Left lung (tissue), 4 donors: ENCODE measurements at regions not wholly inside any gene's neighbourhood (a gene's known extent, or its start where the extent isn't known, plus 50 kb on each side); places are given as distances from the start of the nearest gene placed in this dataset.

Experiments
- ATAC-seq: fragments of 200-7000 bp; cut with Tn5 transposase; one replicate; pipeline ENCODE4 v1.9.1; 2020; ENCODE audit warnings: moderate library complexity
- DNase-seq, 4 donors: peaks; one replicate each; pipeline ENCODE4 v3.0.0-alpha.2; 2013 to 2020
- H3K27ac ChIP-seq, 2 donors: fragments of 200-600 bp; sonication (generic) in 1 of 2; one replicate each; pipeline versions ENCODE4 v1.5.0 to v1.8.0; 2020 to 2021
- H3K27me3 ChIP-seq, 2 donors: fragments of 200-600 bp; sonication (generic) in 1 of 2; one replicate each; pipeline versions ENCODE4 v1.5.0 to v1.8.0; 2020 to 2021
- H3K36me3 ChIP-seq, 2 donors: fragments of 200-600 bp; sonication (generic) in 1 of 2; one replicate each; pipeline versions ENCODE4 v1.5.0 to v1.8.0; 2020 to 2021
- H3K4me1 ChIP-seq, 2 donors: fragments of 200-600 bp; one replicate each; pipeline ENCODE4 v1.8.0; 2021
- H3K4me3 ChIP-seq, 2 donors: fragments of 200-600 bp; sonication (generic) in 1 of 2; one replicate each; pipeline versions ENCODE4 v1.5.0 to v1.8.0; 2020 to 2021; ENCODE audit warnings: mild to moderate bottlenecking in 1 of 2
- H3K9me3 ChIP-seq, 2 donors: fragments of 200-600 bp; sonication (generic) in 1 of 2; one replicate each; pipeline versions ENCODE4 v1.5.0 to v1.8.0; 2020 to 2021
- intact Hi-C, 2 donors: fragments of 100-400 bp; cut with DNase I; formaldehyde crosslinking; loops; one replicate each; pipeline versions ENCODE4 v1.11.2 to v1.14.2; 2022
- TF ChIP-seq, protein P1 (sequence below), 2 donors: fragments of 200-600 bp; sonication (generic) in 1 of 2; IDR thresholded peaks; one replicate each; pipeline versions ENCODE4 v1.5.0 to v1.8.0; 2021; ENCODE audit warnings: antibody characterized with exemption in 2 of 2
- donor health status: DM: no; HTN: yes; CAD: no.
- donor health status: DM: no; HTN: no; CAD: no.

DNA sequence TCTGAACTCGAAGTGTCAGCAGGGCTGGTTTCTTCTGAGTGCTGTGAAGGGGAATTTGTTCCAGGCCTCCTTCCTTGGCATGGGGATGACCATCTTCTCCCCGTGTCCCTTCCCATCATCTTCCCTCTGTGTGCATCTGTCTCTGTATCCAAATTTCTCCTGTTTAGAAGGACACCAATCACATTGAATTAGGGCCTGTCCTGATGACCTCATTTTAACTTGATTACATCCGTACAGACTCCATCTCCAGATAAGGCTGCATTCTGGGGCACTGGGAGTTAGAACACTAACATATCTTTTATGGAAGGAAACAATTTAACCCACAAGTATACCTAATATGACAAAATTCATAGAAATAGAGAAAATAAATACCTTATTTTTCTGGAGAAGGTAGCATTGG, 76.8 kb upstream of the ANKRD1 start:
- Histone ChIP-seq H3K4me3 (no peak overlapping the region), H3K36me3 (no peaks in the 10 kb centered on the region), H3K27me3 (no peaks in the 10 kb centered on the region), H3K9me3 (no peaks in the 10 kb centered on the region), H3K4me1 (peaks cover 0 to 4% of the 10 kb centered on the region in 2 donors), H3K27ac (no peak overlapping the region)
- ATAC-seq = no peak
- no peak for DNase-seq
- TF ChIP-seq, protein P1, sequence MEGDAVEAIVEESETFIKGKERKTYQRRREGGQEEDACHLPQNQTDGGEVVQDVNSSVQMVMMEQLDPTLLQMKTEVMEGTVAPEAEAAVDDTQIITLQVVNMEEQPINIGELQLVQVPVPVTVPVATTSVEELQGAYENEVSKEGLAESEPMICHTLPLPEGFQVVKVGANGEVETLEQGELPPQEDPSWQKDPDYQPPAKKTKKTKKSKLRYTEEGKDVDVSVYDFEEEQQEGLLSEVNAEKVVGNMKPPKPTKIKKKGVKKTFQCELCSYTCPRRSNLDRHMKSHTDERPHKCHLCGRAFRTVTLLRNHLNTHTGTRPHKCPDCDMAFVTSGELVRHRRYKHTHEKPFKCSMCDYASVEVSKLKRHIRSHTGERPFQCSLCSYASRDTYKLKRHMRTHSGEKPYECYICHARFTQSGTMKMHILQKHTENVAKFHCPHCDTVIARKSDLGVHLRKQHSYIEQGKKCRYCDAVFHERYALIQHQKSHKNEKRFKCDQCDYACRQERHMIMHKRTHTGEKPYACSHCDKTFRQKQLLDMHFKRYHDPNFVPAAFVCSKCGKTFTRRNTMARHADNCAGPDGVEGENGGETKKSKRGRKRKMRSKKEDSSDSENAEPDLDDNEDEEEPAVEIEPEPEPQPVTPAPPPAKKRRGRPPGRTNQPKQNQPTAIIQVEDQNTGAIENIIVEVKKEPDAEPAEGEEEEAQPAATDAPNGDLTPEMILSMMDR (IDR thresholded peaks at IDR 0.05) = no peak
- intact Hi-C loops = no loop called here

DNA sequence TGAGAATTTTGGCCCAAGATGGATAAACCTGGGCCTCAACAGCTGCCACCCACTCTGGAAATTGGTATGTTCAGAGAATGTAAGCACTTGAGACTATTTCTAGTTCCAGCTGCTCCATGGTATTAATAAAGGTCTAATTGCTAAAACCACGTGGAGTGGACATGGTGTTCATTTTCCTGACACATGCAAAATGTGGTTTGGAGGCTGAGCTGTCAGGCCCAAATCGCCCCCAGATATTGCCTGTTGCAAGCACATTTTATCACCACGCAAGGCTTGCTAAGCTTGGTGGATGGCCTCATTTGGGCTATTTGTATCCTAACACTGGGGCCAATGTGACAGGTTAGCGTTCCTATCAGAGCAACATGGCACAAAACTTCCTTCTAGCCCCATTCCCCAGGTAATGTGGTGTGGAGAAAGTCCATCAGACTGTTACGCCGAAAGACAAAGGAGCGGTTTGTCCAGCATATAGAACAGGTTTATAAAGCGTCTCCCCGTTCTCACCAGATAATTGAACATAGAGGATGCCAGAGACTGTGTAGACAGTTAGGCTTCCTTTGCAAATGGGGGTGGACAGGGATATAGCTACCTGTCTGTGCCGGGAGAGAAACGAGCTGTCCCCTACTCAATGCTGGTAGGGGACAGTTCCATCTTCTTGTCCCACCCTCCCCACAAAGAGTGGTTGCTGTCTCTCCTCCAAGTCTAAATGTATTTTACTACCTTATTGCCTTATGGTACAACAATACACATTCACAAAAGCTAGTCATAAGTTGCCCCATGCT, 78.0 kb upstream of the ANKRD1 start:
- TF ChIP-seq, protein P1 (IDR thresholded peaks at IDR 0.05) = no peak
- Histone ChIP-seq H3K27ac (no peak overlapping the region), H3K4me3 (no peak overlapping the region), H3K9me3 (no peaks in the 10 kb centered on the region), H3K4me1 (no peaks in the 10 kb centered on the region), H3K27me3 (no peaks in the 10 kb centered on the region), H3K36me3 (no peaks in the 10 kb centered on the region)
- DNase-seq = no peak
- no peak for ATAC-seq
- intact Hi-C loops = no loop called here

DNA sequence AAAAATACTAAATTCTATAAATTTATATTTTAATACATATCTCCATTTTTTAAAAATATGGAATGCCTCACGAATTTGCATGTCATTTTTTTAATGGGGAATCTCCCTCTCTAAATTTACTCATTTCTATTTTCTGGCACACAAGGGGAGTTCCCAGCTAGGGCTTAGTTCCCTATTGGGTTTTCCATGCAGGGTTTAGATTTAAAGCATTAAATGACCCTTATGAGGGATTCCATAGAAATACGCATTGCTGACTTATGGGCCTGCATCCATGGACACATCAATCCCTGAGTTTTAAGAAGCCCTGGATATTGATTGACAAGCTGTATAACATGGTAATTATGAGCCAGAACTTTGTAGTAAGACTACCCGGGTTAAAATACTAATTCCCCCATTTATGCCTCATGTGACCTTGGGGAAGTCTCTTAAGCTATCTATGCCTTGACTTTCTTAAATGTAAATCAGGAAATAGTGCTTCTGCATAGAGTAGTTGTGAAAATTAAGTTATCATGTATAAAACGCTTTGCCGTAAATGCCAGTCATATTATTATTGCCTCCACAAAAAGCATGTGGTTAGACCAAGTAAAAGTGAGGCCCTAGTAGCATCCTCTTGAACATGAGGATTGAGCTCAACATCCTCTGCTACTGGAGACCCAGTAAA, 78.8 kb upstream of the ANKRD1 start:
- TF ChIP-seq, protein P1 (IDR thresholded peaks at IDR 0.05) = no peak
- Histone ChIP-seq H3K27ac (no peak overlapping the region), H3K4me1 (no peaks in the 10 kb centered on the region), H3K27me3 (no peaks in the 10 kb centered on the region), H3K36me3 (no peaks in the 10 kb centered on the region), H3K9me3 (no peaks in the 10 kb centered on the region), H3K4me3 (no peak overlapping the region)
- intact Hi-C loops = loop anchor here in 1 of 2 donors (10.0 kb wide), 1 partner anchor 245 kb away; no protein-coding TSS in a partner anchor
- no peak for ATAC-seq
- DNase-seq = no peak

DNA sequence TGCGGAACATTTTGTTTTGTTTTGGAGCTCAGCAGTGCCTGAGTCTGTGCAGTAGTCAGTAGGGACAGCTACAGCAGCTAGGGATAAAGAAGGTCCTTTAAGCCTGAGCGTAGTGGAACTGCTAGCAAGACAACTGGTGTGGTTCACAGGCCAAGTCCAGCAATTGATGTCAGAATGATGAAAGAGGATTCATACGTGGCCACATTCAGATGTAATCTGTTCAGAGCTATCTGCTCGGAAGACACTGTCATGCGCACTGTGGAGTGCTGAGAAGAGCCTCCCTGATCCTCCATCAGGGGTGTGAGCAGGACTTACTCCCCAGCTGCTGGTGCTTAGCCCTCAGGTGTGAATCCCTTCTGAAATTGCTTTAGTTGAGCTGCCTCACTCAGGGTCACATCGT, 79.6 kb upstream of the ANKRD1 start:
- no peak for DNase-seq
- H3K27ac ChIP-seq = no peak overlapping the region
- no peaks in the 10 kb centered on the region for H3K4me1 ChIP-seq
- ATAC-seq = no peak
- no peaks in the 10 kb centered on the region for H3K27me3 ChIP-seq
- intact Hi-C loops = loop anchor here in 1 of 2 donors (10.0 kb wide), 1 partner anchor 244 kb away; no protein-coding TSS in a partner anchor
- no peaks in the 10 kb centered on the region for H3K36me3 ChIP-seq
- no peak overlapping the region for H3K4me3 ChIP-seq
- no peaks in the 10 kb centered on the region for H3K9me3 ChIP-seq
- TF ChIP-seq, protein P1 (IDR thresholded peaks at IDR 0.05) = no peak

DNA sequence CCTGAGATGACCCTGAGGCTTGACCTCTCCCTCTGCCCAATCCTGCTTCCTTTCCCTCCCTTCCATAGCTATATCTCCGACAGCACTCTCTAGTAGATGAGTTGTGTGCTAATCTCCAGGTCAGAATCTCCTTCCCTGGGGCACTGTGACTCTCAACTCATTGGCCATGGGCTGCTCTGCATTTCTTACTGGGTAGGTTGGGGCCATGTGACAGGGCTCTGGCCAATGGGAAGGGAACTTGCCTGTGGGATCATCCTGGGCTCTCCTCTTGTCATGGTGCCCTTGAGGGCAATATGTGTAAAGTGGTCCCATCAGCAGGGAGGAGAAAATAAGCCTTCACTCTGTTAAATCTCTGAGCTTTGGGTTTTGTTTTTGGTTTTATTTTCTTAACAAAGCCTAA, 80.1 kb upstream of the ANKRD1 start:
- Histone ChIP-seq H3K27ac (no peak overlapping the region), H3K36me3 (no peaks in the 10 kb centered on the region), H3K4me1 (no peaks in the 10 kb centered on the region), H3K4me3 (no peak overlapping the region), H3K27me3 (no peaks in the 10 kb centered on the region), H3K9me3 (no peaks in the 10 kb centered on the region)
- ATAC-seq (no peak), DNase-seq (no peak)
- intact Hi-C loops = loop anchor here in 1 of 2 donors (10.0 kb wide), 1 partner anchor 244 kb away; no protein-coding TSS in a partner anchor
- TF ChIP-seq, protein P1 (IDR thresholded peaks at IDR 0.05) = no peak
